ENCODE measurements at regions not wholly inside any gene's neighbourhood (a gene's known extent, or its start where the extent isn't known, plus 50 kb on each side); places are given as distances from the start of the nearest gene placed in this dataset.

- no peaks in the 10 kb centered on the region for H3K9me2 ChIP-seq (ENCODE audit: insufficient read depth, low read length)
- H3K4me3 ChIP-seq (ENCODE audit: low read length): no peak overlapping the region
- H3K79me2 ChIP-seq (replicated peaks; ENCODE audit: insufficient read depth, low read length): no peaks in the 10 kb centered on the region
- H3K9ac ChIP-seq (ENCODE audit: low read length): peak overlapping the region; percentile 29
- no peaks in the 10 kb centered on the region for H3K27me3 ChIP-seq (ENCODE audit: insufficient read depth, low read depth, low read length)
- H3K27ac ChIP-seq (ENCODE audit: low read length): peak overlapping the region; percentile 63
- no peaks in the 10 kb centered on the region for H3K9me3 ChIP-seq (ENCODE audit: low read length)
- no peaks in the 10 kb centered on the region for H3K36me3 ChIP-seq (ENCODE audit: insufficient read depth, low read length)
- TF ChIP-seq EZH2 (IDR thresholded peaks at IDR 0.05; ENCODE audit: borderline replicate concordance, insufficient read depth, low read length, poor library complexity, severe bottlenecking) (no peak), EP300 (conservative IDR thresholded peaks at IDR 0.05; ENCODE audit: poor library complexity, severe bottlenecking) (peak; percentile 26), SMC3 (conservative IDR thresholded peaks at IDR 0.05; ENCODE audit: poor library complexity) (peak; percentile 82), RAD21 (conservative IDR thresholded peaks at IDR 0.05) (peak; percentile 88), CTCF (IDR thresholded peaks at IDR 0.05; ENCODE audit: poor library complexity, severe bottlenecking) (peak; percentile 81), REST (IDR thresholded peaks at IDR 0.05; ENCODE audit: borderline replicate concordance) (no peak), POLR2AphosphoS5 (IDR thresholded peaks at IDR 0.05) (peak; percentile 12), MXI1 (conservative IDR thresholded peaks at IDR 0.05; ENCODE audit: poor library complexity, severe bottlenecking) (peak; percentile 22), TAF1 (IDR thresholded peaks at IDR 0.05; ENCODE audit: low read depth) (no peak)
- H4K20me1 ChIP-seq (ENCODE audit: insufficient read depth): no peaks in the 10 kb centered on the region
- H3K4me2 ChIP-seq (ENCODE audit: low read length): no peak overlapping the region
- H3F3A ChIP-seq (ENCODE audit: insufficient read depth, low read length, poor library complexity, severe bottlenecking): no peaks in the 10 kb centered on the region
- H2AFZ ChIP-seq (ENCODE audit: low read depth, low read length): no peak overlapping the region
Measured at GRCh38 chr3:5787861-5788488, 600.5 kb downstream of the EDEM1 start.

GRCh38 chr3:5788496-5788895 lies 601.0 kb downstream of the EDEM1 start:
- no peaks in the 10 kb centered on the region for H3K27me3 ChIP-seq (ENCODE audit: insufficient read depth, low read depth, low read length)
- H4K20me1 ChIP-seq (ENCODE audit: insufficient read depth): no peaks in the 10 kb centered on the region
- no peak overlapping the region for H2AFZ ChIP-seq (ENCODE audit: low read depth, low read length)
- no peaks in the 10 kb centered on the region for H3K9me2 ChIP-seq (ENCODE audit: insufficient read depth, low read length)
- peak overlapping the region; percentile 63 for H3K27ac ChIP-seq (ENCODE audit: low read length)
- H3K9ac ChIP-seq (ENCODE audit: low read length): peak overlapping the region; percentile 29
- H3K36me3 ChIP-seq (ENCODE audit: insufficient read depth, low read length): no peaks in the 10 kb centered on the region
- H3K79me2 ChIP-seq (replicated peaks; ENCODE audit: insufficient read depth, low read length): no peaks in the 10 kb centered on the region
- H3K4me3 ChIP-seq (ENCODE audit: low read length): no peak overlapping the region
- TF ChIP-seq TAF1 (IDR thresholded peaks at IDR 0.05; ENCODE audit: low read depth): no peak
- no peak for TF ChIP-seq RAD21 (conservative IDR thresholded peaks at IDR 0.05)
- TF ChIP-seq POLR2AphosphoS5 (IDR thresholded peaks at IDR 0.05): no peak
- no peak for TF ChIP-seq REST (IDR thresholded peaks at IDR 0.05; ENCODE audit: borderline replicate concordance)
- TF ChIP-seq EP300 (conservative IDR thresholded peaks at IDR 0.05; ENCODE audit: poor library complexity, severe bottlenecking): no peak
- H3K9me3 ChIP-seq (ENCODE audit: low read length): no peaks in the 10 kb centered on the region
- no peaks in the 10 kb centered on the region for H3F3A ChIP-seq (ENCODE audit: insufficient read depth, low read length, poor library complexity, severe bottlenecking)
- H3K4me2 ChIP-seq (ENCODE audit: low read length): no peak overlapping the region
